Skeletal muscle tissue (tissue), 3 donors: ENCODE measurements at regions not wholly inside any gene's neighbourhood (a gene's known extent, or its start where the extent isn't known, plus 50 kb on each side); places are given as distances from the start of the nearest gene placed in this dataset.

Experiments
- H3K27ac ChIP-seq: one replicate; pipeline ENCODE4 v1.7.0; 2013; ENCODE audit warnings: mild to moderate bottlenecking, low read depth, low read length, inconsistent platforms
- H3K27me3 ChIP-seq, 3 donors: one replicate each; pipeline ENCODE4 v1.7.0; 2013; ENCODE audit warnings: low read length in 3 of 3; ENCODE audit not compliant: control insufficient read depth in 3 of 3, insufficient read depth in 3 of 3
- H3K36me3 ChIP-seq, 3 donors: one replicate each; pipeline ENCODE4 v1.7.0; 2013; ENCODE audit warnings: low read length in 3 of 3; ENCODE audit not compliant: control insufficient read depth in 3 of 3, insufficient read depth in 3 of 3
- H3K4me1 ChIP-seq, 3 donors: one replicate each; pipeline ENCODE4 v1.7.0; 2013; ENCODE audit warnings: low read length in 3 of 3, mild to moderate bottlenecking in 3 of 3; ENCODE audit not compliant: control insufficient read depth in 3 of 3, insufficient read depth in 3 of 3
- H3K4me3 ChIP-seq, 3 donors: one replicate each; pipeline ENCODE4 v1.7.0; 2013; ENCODE audit warnings: low read length in 3 of 3
- H3K9ac ChIP-seq, 3 donors: one replicate each; pipeline ENCODE4 v1.7.0; 2013; ENCODE audit warnings: low read length in 3 of 3, mild to moderate bottlenecking in 3 of 3, moderate library complexity in 2 of 3, low read depth in 1 of 3
- H3K9me3 ChIP-seq, 3 donors: one replicate each; pipeline ENCODE4 v1.7.0; 2013; ENCODE audit warnings: low read length in 3 of 3; ENCODE audit not compliant: control insufficient read depth in 3 of 3
- donor health status: Osteomylitis.

GRCh38 chr6:110527516-110527915 is 51.1 kb upstream of the SLC22A16 start:
- Histone ChIP-seq H3K4me3 (no peak overlapping the region), H3K9ac (no peak overlapping the region), H3K9me3 (no peaks in the 10 kb centered on the region), H3K4me1 (peaks cover 0 to 9% (median 0%) of the 10 kb centered on the region in 3 donors), H3K27ac (no peak overlapping the region), H3K27me3 (no peaks in the 10 kb centered on the region), H3K36me3 (no peaks in the 10 kb centered on the region)

- H3K9me3 ChIP-seq: no peaks in the 10 kb centered on the region
- H3K9ac ChIP-seq: no peak overlapping the region
- H3K4me3 ChIP-seq: no peak overlapping the region
- no peak overlapping the region for H3K27ac ChIP-seq
- peaks cover 0 to 9% (median 0%) of the 10 kb centered on the region in 3 donors for H3K4me1 ChIP-seq
- no peaks in the 10 kb centered on the region for H3K36me3 ChIP-seq
- H3K27me3 ChIP-seq: no peaks in the 10 kb centered on the region
Observed at GRCh38 chr6:110526726-110527125, 50.3 kb upstream of the SLC22A16 start.
